ENCODE measurements at regions not wholly inside any gene's neighbourhood (a gene's known extent, or its start where the extent isn't known, plus 50 kb on each side); places are given as distances from the start of the nearest gene placed in this dataset.
"Not testable (repeated sequence)": the region's sequence is repeated elsewhere in the genome, so short reads cannot be mapped to it uniquely, and the experiment has no call there.

GRCh38 chr1:157262422-157262821, 124.2 kb upstream of the ETV3 start:
- Histone ChIP-seq H3K9ac (ENCODE audit: insufficient read length, low read depth) (no peak overlapping the region), H3K4me1 (ENCODE audit: insufficient read depth, insufficient read length) (no peaks in the 10 kb centered on the region), H3K36me3 (ENCODE audit: insufficient read depth, insufficient read length, low read length) (no peaks in the 10 kb centered on the region), H3K27me3 (ENCODE audit: insufficient read depth, insufficient read length) (peaks cover 2% of the 10 kb centered on the region), H3K4me3 (ENCODE audit: insufficient read length, low read depth) (no peak overlapping the region), H3K9me3 (ENCODE audit: insufficient read depth, low read length) (no peaks in the 10 kb centered on the region)
- DNase-seq (ENCODE audit: low read depth, low spot score): no peak
- no peak for TF ChIP-seq SUZ12 (IDR thresholded peaks at IDR 0.05; ENCODE audit: extremely low read depth, insufficient read depth, insufficient read length)
- TF ChIP-seq ZNF274 (IDR thresholded peaks at IDR 0.05; ENCODE audit: low read depth, low read length): no peak
- TF ChIP-seq YY1 (IDR thresholded peaks at IDR 0.05; ENCODE audit: insufficient read depth, insufficient read length): no peak

- not testable (repeated sequence) for DNase-seq (ENCODE audit: low read depth, low spot score); H3K4me3 ChIP-seq (ENCODE audit: insufficient read length, low read depth); H3K27me3 ChIP-seq (ENCODE audit: insufficient read depth, insufficient read length); H3K36me3 ChIP-seq (ENCODE audit: insufficient read depth, insufficient read length, low read length); H3K9ac ChIP-seq (ENCODE audit: insufficient read length, low read depth); H3K4me1 ChIP-seq (ENCODE audit: insufficient read depth, insufficient read length)
- peaks cover 25% of the 10 kb centered on the region; the same call in 1 of the 2 replicates for H3K9me3 ChIP-seq (ENCODE audit: insufficient read depth, low read length)
These were observed 117.7 kb upstream of the ETV3 start for GRCh38 chr1:157255891-157256290.

GRCh38 chr1:157254183-157254582, 116.0 kb upstream of the ETV3 start:
- H3K27me3 ChIP-seq (ENCODE audit: insufficient read depth, insufficient read length); DNase-seq (ENCODE audit: low read depth, low spot score); H3K36me3 ChIP-seq (ENCODE audit: insufficient read depth, insufficient read length, low read length); H3K9ac ChIP-seq (ENCODE audit: insufficient read length, low read depth); H3K4me3 ChIP-seq (ENCODE audit: insufficient read length, low read depth); H3K4me1 ChIP-seq (ENCODE audit: insufficient read depth, insufficient read length): not testable (repeated sequence)
- H3K9me3 ChIP-seq (ENCODE audit: insufficient read depth, low read length): peaks cover 25% of the 10 kb centered on the region; the same call in 1 of the 2 replicates

- no peak overlapping the region for H3K9ac ChIP-seq (ENCODE audit: insufficient read length, low read depth)
- DNase-seq (ENCODE audit: low read depth, low spot score): no peak
- H3K4me1 ChIP-seq (ENCODE audit: insufficient read depth, insufficient read length): no peaks in the 10 kb centered on the region
- peaks cover 25% of the 10 kb centered on the region; the same call in 1 of the 2 replicates for H3K9me3 ChIP-seq (ENCODE audit: insufficient read depth, low read length)
- no peak overlapping the region for H3K4me3 ChIP-seq (ENCODE audit: insufficient read length, low read depth)
- H3K27me3 ChIP-seq (ENCODE audit: insufficient read depth, insufficient read length): no peaks in the 10 kb centered on the region
- no peak for TF ChIP-seq YY1 (IDR thresholded peaks at IDR 0.05; ENCODE audit: insufficient read depth, insufficient read length)
- no peak for TF ChIP-seq SUZ12 (IDR thresholded peaks at IDR 0.05; ENCODE audit: extremely low read depth, insufficient read depth, insufficient read length)
- no peak for TF ChIP-seq ZNF274 (IDR thresholded peaks at IDR 0.05; ENCODE audit: low read depth, low read length)
- H3K36me3 ChIP-seq (ENCODE audit: insufficient read depth, insufficient read length, low read length): no peaks in the 10 kb centered on the region
These were observed 114.3 kb upstream of the ETV3 start for GRCh38 chr1:157252473-157252872.

- Histone ChIP-seq H3K4me1 (ENCODE audit: insufficient read depth, insufficient read length) (no peaks in the 10 kb centered on the region), H3K36me3 (ENCODE audit: insufficient read depth, insufficient read length, low read length) (no peaks in the 10 kb centered on the region), H3K9me3 (ENCODE audit: insufficient read depth, low read length) (peaks cover 25% of the 10 kb centered on the region; the same call in 1 of the 2 replicates), H3K9ac (ENCODE audit: insufficient read length, low read depth) (no peak overlapping the region), H3K27me3 (ENCODE audit: insufficient read depth, insufficient read length) (no peaks in the 10 kb centered on the region), H3K4me3 (ENCODE audit: insufficient read length, low read depth) (no peak overlapping the region)
- no peak for DNase-seq (ENCODE audit: low read depth, low spot score)
- TF ChIP-seq SUZ12 (IDR thresholded peaks at IDR 0.05; ENCODE audit: extremely low read depth, insufficient read depth, insufficient read length) (no peak), ZNF274 (IDR thresholded peaks at IDR 0.05; ENCODE audit: low read depth, low read length) (no peak), YY1 (IDR thresholded peaks at IDR 0.05; ENCODE audit: insufficient read depth, insufficient read length) (no peak)
These were observed 111.5 kb upstream of the ETV3 start for GRCh38 chr1:157249739-157250138.

GRCh38 chr1:157249326-157249725, 111.1 kb upstream of the ETV3 start:
- no peak for DNase-seq (ENCODE audit: low read depth, low spot score)
- H3K9ac ChIP-seq (ENCODE audit: insufficient read length, low read depth): no peak overlapping the region

GRCh38 chr1:157247764-157248049, 109.5 kb upstream of the ETV3 start:
- not testable (repeated sequence) for H3K9ac ChIP-seq (ENCODE audit: insufficient read length, low read depth); H3K9me3 ChIP-seq (ENCODE audit: insufficient read depth, low read length); H3K36me3 ChIP-seq (ENCODE audit: insufficient read depth, insufficient read length, low read length); H3K4me3 ChIP-seq (ENCODE audit: insufficient read length, low read depth); H3K4me1 ChIP-seq (ENCODE audit: insufficient read depth, insufficient read length); DNase-seq (ENCODE audit: low read depth, low spot score); H3K27me3 ChIP-seq (ENCODE audit: insufficient read depth, insufficient read length)

More at GRCh38 chr1:157249326-157249725, 111.1 kb upstream of the ETV3 start:
- no peaks in the 10 kb centered on the region for H3K36me3 ChIP-seq (ENCODE audit: insufficient read depth, insufficient read length, low read length)
- H3K27me3 ChIP-seq (ENCODE audit: insufficient read depth, insufficient read length): no peaks in the 10 kb centered on the region
- no peak for TF ChIP-seq ZNF274 (IDR thresholded peaks at IDR 0.05; ENCODE audit: low read depth, low read length)
- TF ChIP-seq YY1 (IDR thresholded peaks at IDR 0.05; ENCODE audit: insufficient read depth, insufficient read length): no peak
- no peak for TF ChIP-seq SUZ12 (IDR thresholded peaks at IDR 0.05; ENCODE audit: extremely low read depth, insufficient read depth, insufficient read length)
- H3K9me3 ChIP-seq (ENCODE audit: insufficient read depth, low read length): peaks cover 22% of the 10 kb centered on the region; the same call in 1 of the 2 replicates
- no peaks in the 10 kb centered on the region for H3K4me1 ChIP-seq (ENCODE audit: insufficient read depth, insufficient read length)
- no peak overlapping the region for H3K4me3 ChIP-seq (ENCODE audit: insufficient read length, low read depth)

- H3K27me3 ChIP-seq (ENCODE audit: insufficient read depth, insufficient read length): no peaks in the 10 kb centered on the region
- no peak overlapping the region for H3K9ac ChIP-seq (ENCODE audit: insufficient read length, low read depth)
- H3K4me1 ChIP-seq (ENCODE audit: insufficient read depth, insufficient read length): no peaks in the 10 kb centered on the region
- no peak overlapping the region for H3K4me3 ChIP-seq (ENCODE audit: insufficient read length, low read depth)
- 0 out of 2 replicates have a peak, but pooled peaks cover under 1% of the 10 kb centered on the region for H3K9me3 ChIP-seq (ENCODE audit: insufficient read depth, low read length)
- DNase-seq (ENCODE audit: low read depth, low spot score): no peak
- H3K36me3 ChIP-seq (ENCODE audit: insufficient read depth, insufficient read length, low read length): no peaks in the 10 kb centered on the region
- no peak for TF ChIP-seq YY1 (IDR thresholded peaks at IDR 0.05; ENCODE audit: insufficient read depth, insufficient read length)
- TF ChIP-seq SUZ12 (IDR thresholded peaks at IDR 0.05; ENCODE audit: extremely low read depth, insufficient read depth, insufficient read length): no peak
- TF ChIP-seq ZNF274 (IDR thresholded peaks at IDR 0.05; ENCODE audit: low read depth, low read length): no peak
These were observed 109.0 kb upstream of the ETV3 start for GRCh38 chr1:157247005-157247763.
